MM.1S (cell line): ENCODE measurements at regions not wholly inside any gene's neighbourhood (a gene's known extent, or its start where the extent isn't known, plus 50 kb on each side); places are given as distances from the start of the nearest gene placed in this dataset.

ENCODE experiments used
- DNase-seq: peaks from one replicate; pipeline ENCODE4 v3.0.0-alpha.2; 2015
- H2AFZ ChIP-seq: fragments of 300-600 bp; sonication (generic); 2 replicates; pipeline ENCODE4 v1.6.0; 2016; ENCODE audit warnings: antibody characterized with exemption, low read length
- H3F3A ChIP-seq: fragments of 300-600 bp; sonication (generic); 2 replicates; pipeline ENCODE4 v1.6.1; 2016; ENCODE audit warnings: mild to moderate bottlenecking, antibody characterized with exemption, low read length, moderate library complexity, mixed read lengths; ENCODE audit not compliant: insufficient read depth
- H3K27ac ChIP-seq: fragments of 300-600 bp; sonication (generic); 2 replicates; pipeline ENCODE4 v1.5.1; 2016; ENCODE audit warnings: mild to moderate bottlenecking, low read length
- H3K27me3 ChIP-seq: fragments of 300-600 bp; sonication (generic); replicated peaks from 2 replicates; pipeline ENCODE4 v1.6.0; 2016; ENCODE audit warnings: low read length; ENCODE audit not compliant: insufficient read depth
- H3K36me3 ChIP-seq: fragments of 300-600 bp; sonication (generic); replicated peaks from 2 replicates; pipeline ENCODE4 v1.6.1; 2016; ENCODE audit warnings: mild to moderate bottlenecking, low read length, mixed read lengths; ENCODE audit not compliant: insufficient read depth
- H3K4me1 ChIP-seq: fragments of 300-600 bp; sonication (generic); 2 replicates; pipeline ENCODE4 v1.6.1; 2016; ENCODE audit warnings: low read length, mixed read lengths
- H3K4me2 ChIP-seq: fragments of 300-600 bp; sonication (generic); 2 replicates; pipeline ENCODE4 v1.6.0; 2016; ENCODE audit warnings: low read depth, low read length
- H3K4me3 ChIP-seq: fragments of 300-600 bp; sonication (generic); 2 replicates; pipeline ENCODE4 v1.5.1; 2016; ENCODE audit warnings: low read length, mixed read lengths
- H3K79me2 ChIP-seq: fragments of 300-600 bp; sonication (generic); 2 replicates; pipeline ENCODE4 v1.6.1; 2016; ENCODE audit warnings: mixed run types, low read length, mixed read lengths
- H3K9ac ChIP-seq: fragments of 300-600 bp; sonication (generic); 2 replicates; pipeline ENCODE4 v1.6.1; 2016; ENCODE audit warnings: low read length, mixed read lengths
- H3K9me2 ChIP-seq: fragments of 300-600 bp; sonication (generic); replicated peaks from 2 replicates; pipeline ENCODE4 v1.6.1; 2016; ENCODE audit warnings: mild to moderate bottlenecking, low read length, mixed read lengths; ENCODE audit not compliant: insufficient read depth
- H3K9me3 ChIP-seq: fragments of 300-600 bp; sonication (generic); replicated peaks from 2 replicates; pipeline ENCODE4 v1.6.1; 2016; ENCODE audit warnings: mild to moderate bottlenecking, low read length, mixed read lengths; ENCODE audit not compliant: insufficient read depth
- H4K20me1 ChIP-seq: fragments of 300-600 bp; sonication (generic); 2 replicates; pipeline ENCODE4 v1.6.1; 2016; ENCODE audit warnings: mild to moderate bottlenecking, low read length, moderate library complexity, mixed read lengths; ENCODE audit not compliant: insufficient read depth
- CTCF ChIP-seq: fragments of 300-600 bp; sonication (generic); IDR thresholded peaks from 2 replicates; pipeline ENCODE4 v1.5.1; 2016; ENCODE audit warnings: antibody characterized with exemption, low read length, mixed read lengths
- EZH2 ChIP-seq: fragments of 300-600 bp; sonication (generic); optimal IDR thresholded peaks from 2 replicates; pipeline ENCODE3; 2017; ENCODE audit warnings: low read depth, mild to moderate bottlenecking, antibody characterized with exemption, low read length, mixed read lengths
- EZH2phosphoT487 ChIP-seq: fragments of 300-600 bp; sonication (generic); IDR thresholded peaks from 2 replicates; pipeline ENCODE4 v1.6.1; 2018; ENCODE audit warnings: antibody characterized with exemption, low read length

GRCh38 chr6:40340957-40341356 lies 246.2 kb downstream of the LRFN2 start:
- no peaks in the 10 kb centered on the region for H3K36me3 ChIP-seq
- H3K4me1 ChIP-seq = no peaks in the 10 kb centered on the region
- H3K9me3 ChIP-seq = no peaks in the 10 kb centered on the region
- H3K79me2 ChIP-seq = no peaks in the 10 kb centered on the region
- H3K4me2 ChIP-seq = no peak overlapping the region
- H3K27ac ChIP-seq = no peak overlapping the region
- H3K4me3 ChIP-seq = no peak overlapping the region
- no peak overlapping the region for H3K9ac ChIP-seq
- no peaks in the 10 kb centered on the region for H4K20me1 ChIP-seq
- no peaks in the 10 kb centered on the region for H3F3A ChIP-seq
- no peaks in the 10 kb centered on the region for H3K9me2 ChIP-seq
- TF ChIP-seq EZH2phosphoT487 = no peak
- TF ChIP-seq CTCF = no peak
- TF ChIP-seq EZH2 = no peak
- H2AFZ ChIP-seq = no peak overlapping the region
- DNase-seq = no peak
- H3K27me3 ChIP-seq = no peaks in the 10 kb centered on the region

GRCh38 chr6:40340196-40340595 lies 247.0 kb downstream of the LRFN2 start:
- Histone ChIP-seq H3K79me2 (no peaks in the 10 kb centered on the region), H3K4me1 (no peaks in the 10 kb centered on the region), H3K4me2 (no peak overlapping the region), H2AFZ (no peak overlapping the region), H3K9me2 (no peaks in the 10 kb centered on the region), H3K9me3 (no peaks in the 10 kb centered on the region), H3F3A (no peaks in the 10 kb centered on the region), H3K36me3 (no peaks in the 10 kb centered on the region), H3K4me3 (no peak overlapping the region), H4K20me1 (no peaks in the 10 kb centered on the region), H3K27me3 (no peaks in the 10 kb centered on the region), H3K9ac (no peak overlapping the region), H3K27ac (no peak overlapping the region)
- TF ChIP-seq EZH2phosphoT487 = no peak
- no peak for TF ChIP-seq EZH2
- TF ChIP-seq CTCF = no peak
- DNase-seq = no peak

- H3K27me3 ChIP-seq = no peaks in the 10 kb centered on the region
- TF ChIP-seq CTCF = no peak
- no peak for TF ChIP-seq EZH2
- TF ChIP-seq EZH2phosphoT487 = no peak
- no peaks in the 10 kb centered on the region for H3K4me1 ChIP-seq
- DNase-seq = no peak
- no peak overlapping the region for H3K27ac ChIP-seq
- H3K36me3 ChIP-seq = no peaks in the 10 kb centered on the region
- no peak overlapping the region for H3K9ac ChIP-seq
- H3K9me3 ChIP-seq = no peaks in the 10 kb centered on the region
- H4K20me1 ChIP-seq = no peaks in the 10 kb centered on the region
- H3K9me2 ChIP-seq = no peaks in the 10 kb centered on the region
- no peak overlapping the region for H2AFZ ChIP-seq
- H3K4me3 ChIP-seq = no peak overlapping the region
- H3K79me2 ChIP-seq = no peaks in the 10 kb centered on the region
- no peaks in the 10 kb centered on the region for H3F3A ChIP-seq
- H3K4me2 ChIP-seq = no peak overlapping the region
Observed at GRCh38 chr6:40338306-40338705, 248.9 kb downstream of the LRFN2 start.
